Germinal center (tissue), 1 donor: ENCODE measurements at regions not wholly inside any gene's neighbourhood (a gene's known extent, or its start where the extent isn't known, plus 50 kb on each side); places are given as distances from the start of the nearest gene placed in this dataset.

ENCODE experiments used
- DNase-seq: peaks from one replicate; pipeline ENCODE4 v3.0.0; 2012; ENCODE audit warnings: mixed read lengths, low spot score

- DNase-seq = no peak
Measured at GRCh38 chr2:74065456-74065855, 80.7 kb downstream of the TET3 start.

GRCh38 chr2:74066491-74067203, 81.1 kb downstream of the BOLA3 start:
- DNase-seq = no peak

- DNase-seq = no peak
Measured at GRCh38 chr2:74067221-74067747, 80.4 kb downstream of the BOLA3 start.

GRCh38 chr2:74070991-74071390, 76.7 kb downstream of the BOLA3 start:
- no peak for DNase-seq

GRCh38 chr2:74071426-74071825, 76.3 kb downstream of the BOLA3 start:
- no peak for DNase-seq

- no peak for DNase-seq
Measured at GRCh38 chr2:74072565-74072964, 75.1 kb downstream of the BOLA3 start.

GRCh38 chr2:74074487-74074886, 73.2 kb downstream of the BOLA3 start:
- DNase-seq = no peak

GRCh38 chr2:74076074-74076470, 71.6 kb downstream of the BOLA3 start:
- no peak for DNase-seq

GRCh38 chr2:74077636-74078035, 70.1 kb downstream of the BOLA3 start:
- DNase-seq = no peak

GRCh38 chr2:74078466-74078865, 69.2 kb downstream of the BOLA3 start:
- no peak for DNase-seq

- DNase-seq = peak; percentile 60
Measured at GRCh38 chr2:74079522-74080341, 68.0 kb downstream of the BOLA3 start.

- DNase-seq = no peak
Measured at GRCh38 chr2:74080346-74080745, 67.4 kb downstream of the BOLA3 start.

GRCh38 chr2:74081030-74081762, 66.5 kb downstream of the BOLA3 start:
- no peak for DNase-seq

GRCh38 chr2:74081763-74082110, 66.0 kb downstream of the BOLA3 start:
- no peak for DNase-seq

- no peak for DNase-seq
Measured at GRCh38 chr2:74083750-74084149, 64.0 kb downstream of the BOLA3 start.
